GM12865 (cell line): ENCODE measurements at regions not wholly inside any gene's neighbourhood (a gene's known extent, or its start where the extent isn't known, plus 50 kb on each side); places are given as distances from the start of the nearest gene placed in this dataset.
A peak's percentile ranks its signal among the peaks of the same experiment; 100 is the strongest.

Experiments
- DNase-seq: peaks from one replicate; pipeline ENCODE4 v3.0.0; 2010; ENCODE audit warnings: low read depth
- H3K4me3 ChIP-seq: 2 replicates; pipeline ENCODE4 v1.5.1; 2011; ENCODE audit warnings: mild to moderate bottlenecking, low read depth, low read length, control low read depth
- TF ChIP-seq, protein P1 (sequence below): IDR thresholded peaks from 2 replicates; pipeline ENCODE4 v1.5.1; 2011; ENCODE audit warnings: low read length, control low read depth, low read depth, inconsistent platforms; ENCODE audit not compliant: insufficient read depth; ENCODE audit errors: missing control alignments

DNA sequence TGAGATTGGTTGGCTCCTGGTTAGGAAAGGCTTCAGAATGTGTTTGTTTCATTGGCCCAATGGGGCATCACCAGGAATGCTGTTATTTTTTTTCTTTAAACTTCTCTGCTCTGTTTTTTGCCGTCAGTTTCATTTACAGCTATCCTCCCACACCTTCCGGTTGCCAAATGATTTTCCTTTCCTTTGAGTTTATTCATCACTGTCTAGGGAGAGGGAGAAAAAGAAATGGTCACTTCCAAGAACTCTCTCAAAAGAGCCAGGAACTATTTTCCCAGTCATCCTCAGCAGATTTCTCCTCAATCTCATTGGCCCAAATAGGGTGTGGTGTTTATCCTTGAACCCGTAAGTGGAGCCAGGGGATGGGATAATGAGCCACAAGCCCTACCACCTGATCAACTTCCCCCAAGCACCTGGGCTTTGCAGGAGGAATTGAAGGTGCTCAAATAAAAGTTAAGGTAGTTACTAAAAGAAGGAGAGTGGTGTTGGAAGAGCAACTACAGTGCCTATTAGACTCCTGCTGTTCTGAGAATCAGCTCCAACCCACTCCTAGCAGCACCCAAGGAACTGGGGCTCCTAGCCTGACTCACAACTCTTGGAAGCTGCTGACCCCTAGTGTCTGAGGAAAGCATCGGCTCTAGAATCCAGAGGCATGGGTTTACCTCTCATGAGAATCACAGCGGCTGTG lies 183.8 kb upstream of the IL12A start:
- peak; percentile 76 for DNase-seq
- no peak overlapping the region for H3K4me3 ChIP-seq
- TF ChIP-seq, protein P1, sequence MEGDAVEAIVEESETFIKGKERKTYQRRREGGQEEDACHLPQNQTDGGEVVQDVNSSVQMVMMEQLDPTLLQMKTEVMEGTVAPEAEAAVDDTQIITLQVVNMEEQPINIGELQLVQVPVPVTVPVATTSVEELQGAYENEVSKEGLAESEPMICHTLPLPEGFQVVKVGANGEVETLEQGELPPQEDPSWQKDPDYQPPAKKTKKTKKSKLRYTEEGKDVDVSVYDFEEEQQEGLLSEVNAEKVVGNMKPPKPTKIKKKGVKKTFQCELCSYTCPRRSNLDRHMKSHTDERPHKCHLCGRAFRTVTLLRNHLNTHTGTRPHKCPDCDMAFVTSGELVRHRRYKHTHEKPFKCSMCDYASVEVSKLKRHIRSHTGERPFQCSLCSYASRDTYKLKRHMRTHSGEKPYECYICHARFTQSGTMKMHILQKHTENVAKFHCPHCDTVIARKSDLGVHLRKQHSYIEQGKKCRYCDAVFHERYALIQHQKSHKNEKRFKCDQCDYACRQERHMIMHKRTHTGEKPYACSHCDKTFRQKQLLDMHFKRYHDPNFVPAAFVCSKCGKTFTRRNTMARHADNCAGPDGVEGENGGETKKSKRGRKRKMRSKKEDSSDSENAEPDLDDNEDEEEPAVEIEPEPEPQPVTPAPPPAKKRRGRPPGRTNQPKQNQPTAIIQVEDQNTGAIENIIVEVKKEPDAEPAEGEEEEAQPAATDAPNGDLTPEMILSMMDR: peak; percentile 92

DNA sequence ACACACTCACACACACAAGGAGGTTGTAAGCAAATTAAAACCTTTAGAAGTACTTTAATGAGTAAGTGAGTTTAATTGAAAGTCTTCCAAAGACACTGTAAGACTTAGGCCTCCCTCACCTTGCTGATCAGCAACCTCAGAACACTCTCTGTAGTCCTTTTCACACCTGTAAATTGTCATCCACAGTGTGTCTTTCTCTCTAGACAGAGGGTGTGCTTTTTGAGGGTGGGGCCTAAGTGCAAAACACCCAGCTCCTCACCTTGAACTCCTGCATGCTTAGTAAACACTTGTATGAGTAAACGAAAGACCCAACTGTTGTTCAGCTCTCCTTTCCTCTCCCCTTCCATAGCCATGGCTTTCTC lies 183.2 kb upstream of the IL12A start:
- H3K4me3 ChIP-seq: no peak overlapping the region
- TF ChIP-seq, protein P1: no peak
- no peak for DNase-seq

DNA sequence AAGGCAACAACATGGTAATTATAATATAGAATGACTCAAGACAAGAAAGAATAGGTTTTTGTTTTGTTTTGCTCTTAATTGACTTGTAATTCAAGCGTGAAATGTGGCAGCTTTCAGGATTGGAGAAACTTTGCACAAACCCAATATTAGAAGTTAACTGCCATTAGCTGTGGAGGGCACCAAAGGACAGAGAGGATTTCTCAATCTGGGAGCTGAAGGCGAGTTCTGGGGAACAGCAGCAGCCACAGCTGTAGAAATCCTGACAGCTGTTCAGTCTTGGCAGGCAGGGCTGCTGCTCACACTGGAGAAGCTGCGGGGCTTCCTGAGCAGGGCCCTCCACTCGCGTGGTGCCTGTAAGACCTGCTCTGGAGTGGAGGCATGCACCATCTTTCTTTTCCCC lies 182.2 kb upstream of the IL12A start:
- TF ChIP-seq, protein P1: no peak

DNA sequence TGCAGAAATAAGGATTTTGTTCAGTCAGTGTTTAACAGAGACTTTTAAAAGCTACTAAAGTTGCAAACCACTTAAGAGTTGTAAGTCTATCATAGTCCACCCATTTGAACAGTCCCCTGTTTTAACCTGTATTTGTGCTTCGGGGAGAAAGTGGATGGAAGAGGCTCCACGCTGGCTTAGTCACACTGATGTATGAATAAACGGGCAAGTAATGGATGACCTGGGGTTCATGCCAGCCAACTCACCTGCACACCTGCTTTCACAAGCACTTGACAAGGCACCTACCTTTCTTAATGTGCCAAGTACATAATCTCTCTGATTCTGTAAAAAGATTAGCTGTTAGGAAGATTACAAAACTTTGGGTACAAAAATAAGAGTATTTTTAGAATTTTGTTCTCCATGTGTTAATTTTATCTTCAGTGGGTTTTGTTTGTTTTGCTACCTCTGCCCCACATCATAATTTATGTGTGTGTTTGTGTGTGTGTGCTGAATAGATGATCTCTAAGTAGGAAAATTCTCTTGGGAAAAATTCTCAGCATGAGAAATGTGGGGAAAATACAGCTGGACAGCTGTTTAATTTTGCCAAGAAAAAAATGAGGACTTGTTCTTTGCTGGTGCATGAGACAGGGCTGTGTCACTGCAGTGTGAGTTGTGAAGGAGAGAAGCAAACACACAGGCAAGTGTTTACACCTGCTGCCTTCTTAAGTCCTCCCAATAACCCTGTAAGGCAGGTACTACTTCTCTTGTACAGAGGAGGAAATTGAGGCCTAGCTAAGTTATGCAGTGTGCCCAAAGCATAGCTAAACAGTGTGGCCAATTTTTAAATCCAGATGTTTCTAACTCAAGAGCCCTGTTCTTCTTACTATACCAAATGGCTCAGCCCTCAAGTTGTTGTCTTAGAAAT lies 181.2 kb upstream of the IL12A start:
- no peak for DNase-seq
- TF ChIP-seq, protein P1: no peak
- H3K4me3 ChIP-seq: no peak overlapping the region

More for the DNA sequence above, 182.2 kb upstream of the IL12A start:
- no peak overlapping the region for H3K4me3 ChIP-seq
- DNase-seq: no peak

DNA sequence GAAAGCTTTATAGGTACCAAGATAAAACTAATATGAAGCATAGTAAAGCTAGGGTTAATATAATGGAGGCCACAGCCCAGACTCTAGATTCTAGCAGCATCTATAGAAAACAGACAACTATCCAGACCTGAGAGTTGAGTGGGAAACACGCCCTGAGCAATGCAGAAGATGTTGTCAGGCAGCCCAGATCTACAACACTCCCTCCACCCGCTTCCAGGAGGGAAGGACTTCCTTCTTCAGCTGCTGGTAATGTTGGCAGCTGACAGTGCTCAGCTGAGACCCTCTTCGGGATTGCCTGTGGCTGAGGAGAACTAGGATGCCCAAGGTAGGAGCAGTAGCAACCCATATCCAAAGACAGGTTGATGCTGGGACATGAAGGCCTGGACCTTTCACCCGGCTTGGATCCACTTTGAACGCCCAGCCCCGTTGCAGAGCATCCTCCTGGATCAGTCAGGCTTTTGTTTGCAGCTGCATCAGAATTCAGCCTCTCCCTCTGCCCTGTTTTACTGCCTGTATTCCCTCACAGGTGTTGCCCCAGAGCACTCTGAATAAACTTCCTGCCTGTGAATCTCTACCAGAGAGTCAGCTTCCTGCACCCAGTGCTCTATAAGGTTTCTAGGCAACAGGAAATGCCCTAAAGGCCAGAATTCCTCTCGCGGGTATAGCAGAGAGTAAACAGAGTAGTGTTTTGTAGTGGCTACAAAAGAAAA lies 174.7 kb upstream of the IL12A start:
- TF ChIP-seq, protein P1: no peak
- DNase-seq: no peak
- no peak overlapping the region for H3K4me3 ChIP-seq

DNA sequence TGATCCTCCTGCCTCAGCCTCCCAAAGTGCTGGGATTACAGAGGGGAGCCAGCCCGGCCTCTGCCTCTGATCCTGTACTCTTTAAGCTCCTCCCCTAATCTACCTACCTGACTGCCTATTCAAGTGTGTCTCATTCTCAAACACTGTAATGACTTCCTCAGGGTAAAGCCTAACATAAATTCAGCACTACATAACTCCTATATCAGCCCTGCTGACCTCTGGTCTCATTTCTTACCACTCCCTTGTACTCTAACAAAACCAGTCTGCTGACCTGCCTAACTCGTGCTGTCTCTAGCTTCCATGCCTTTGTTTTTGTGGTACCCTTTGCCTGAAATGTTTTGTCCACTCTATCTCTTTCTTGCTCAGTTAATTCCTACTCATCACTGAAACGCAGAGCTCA lies 172.1 kb upstream of the IL12A start:
- TF ChIP-seq, protein P1: no peak
- DNase-seq: no peak
- no peak overlapping the region for H3K4me3 ChIP-seq
